ENCODE measurements at regions not wholly inside any gene's neighbourhood (a gene's known extent, or its start where the extent isn't known, plus 50 kb on each side); places are given as distances from the start of the nearest gene placed in this dataset.
"Not testable (repeated sequence)": the region's sequence is repeated elsewhere in the genome, so short reads cannot be mapped to it uniquely, and the experiment has no call there.

GRCh38 chrX:142613403-142613802 lies 408.3 kb upstream of the MAGEC2 start:
- Histone ChIP-seq H4K20me1 (ENCODE audit: insufficient read depth, poor library complexity, severe bottlenecking) (no peaks in the 10 kb centered on the region), H3K9me2 (replicated peaks; ENCODE audit: insufficient read depth) (no peaks in the 10 kb centered on the region), H3K27me3 (no peaks in the 10 kb centered on the region), H3K36me3 (replicated peaks; ENCODE audit: insufficient read depth, low read depth) (no peaks in the 10 kb centered on the region), H3K27ac (no peak overlapping the region), H3K79me2 (no peaks in the 10 kb centered on the region), H3K4me3 (no peak overlapping the region), H2AFZ (no peak overlapping the region), H3K9me3 (ENCODE audit: low read depth) (no peaks in the 10 kb centered on the region), H3K4me1 (ENCODE audit: insufficient read depth) (no peaks in the 10 kb centered on the region), H3K4me2 (no peak overlapping the region)
- no peak for DNase-seq (ENCODE audit: low spot score)
- no peak for TF ChIP-seq EZH2 (IDR thresholded peaks at IDR 0.05; ENCODE audit: borderline replicate concordance)
- no peak for TF ChIP-seq EZH2phosphoT487 (IDR thresholded peaks at IDR 0.05; ENCODE audit: low read depth, severe bottlenecking, unreplicated experiment)
- no peak for TF ChIP-seq CTCF (IDR thresholded peaks at IDR 0.05; ENCODE audit: poor library complexity)

GRCh38 chrX:142606629-142607028 lies 401.5 kb upstream of the MAGEC2 start:
- peak; percentile 3 for DNase-seq (ENCODE audit: low spot score)
- H3K4me3 ChIP-seq; H2AFZ ChIP-seq; H3K4me1 ChIP-seq (ENCODE audit: insufficient read depth); H3K79me2 ChIP-seq; H3K27me3 ChIP-seq; H4K20me1 ChIP-seq (ENCODE audit: insufficient read depth, poor library complexity, severe bottlenecking); H3K36me3 ChIP-seq (replicated peaks; ENCODE audit: insufficient read depth, low read depth); H3K9me2 ChIP-seq (replicated peaks; ENCODE audit: insufficient read depth); H3K9me3 ChIP-seq (ENCODE audit: low read depth); H3K27ac ChIP-seq; H3K4me2 ChIP-seq: not testable (repeated sequence)
- 85% methylated on average over 9 of the region's 10 CpGs for WGBS (ENCODE audit: low lambda C conversion rate, missing lambda C conversion rate)
- peak; percentile 7 for TF ChIP-seq CTCF (IDR thresholded peaks at IDR 0.05; ENCODE audit: poor library complexity)

- H3K9me3 ChIP-seq (ENCODE audit: low read depth), result no peaks in the 10 kb centered on the region
Measured at GRCh38 chrX:142601792-142602191, 396.7 kb upstream of the MAGEC2 start.

More at GRCh38 chrX:142601792-142602191, 396.7 kb upstream of the MAGEC2 start:
- WGBS (ENCODE audit: low lambda C conversion rate, missing lambda C conversion rate), result 85% methylated on average over 5 of the region's 5 CpGs
- Histone ChIP-seq H3K36me3 (replicated peaks; ENCODE audit: insufficient read depth, low read depth) (no peaks in the 10 kb centered on the region), H3K27ac (no peak overlapping the region), H3K4me3 (no peak overlapping the region), H3K4me2 (no peak overlapping the region), H3K4me1 (ENCODE audit: insufficient read depth) (no peaks in the 10 kb centered on the region), H2AFZ (no peak overlapping the region), H3K9me2 (replicated peaks; ENCODE audit: insufficient read depth) (no peaks in the 10 kb centered on the region), H4K20me1 (ENCODE audit: insufficient read depth, poor library complexity, severe bottlenecking) (no peaks in the 10 kb centered on the region), H3K27me3 (no peaks in the 10 kb centered on the region), H3K79me2 (no peaks in the 10 kb centered on the region)
- TF ChIP-seq EZH2phosphoT487 (IDR thresholded peaks at IDR 0.05; ENCODE audit: low read depth, severe bottlenecking, unreplicated experiment), result no peak
- TF ChIP-seq EZH2 (IDR thresholded peaks at IDR 0.05; ENCODE audit: borderline replicate concordance), result no peak
- TF ChIP-seq CTCF (IDR thresholded peaks at IDR 0.05; ENCODE audit: poor library complexity), result no peak
- DNase-seq (ENCODE audit: low spot score), result no peak
